ENCODE measurements at regions not wholly inside any gene's neighbourhood (a gene's known extent, or its start where the extent isn't known, plus 50 kb on each side); places are given as distances from the start of the nearest gene placed in this dataset.

DNA sequence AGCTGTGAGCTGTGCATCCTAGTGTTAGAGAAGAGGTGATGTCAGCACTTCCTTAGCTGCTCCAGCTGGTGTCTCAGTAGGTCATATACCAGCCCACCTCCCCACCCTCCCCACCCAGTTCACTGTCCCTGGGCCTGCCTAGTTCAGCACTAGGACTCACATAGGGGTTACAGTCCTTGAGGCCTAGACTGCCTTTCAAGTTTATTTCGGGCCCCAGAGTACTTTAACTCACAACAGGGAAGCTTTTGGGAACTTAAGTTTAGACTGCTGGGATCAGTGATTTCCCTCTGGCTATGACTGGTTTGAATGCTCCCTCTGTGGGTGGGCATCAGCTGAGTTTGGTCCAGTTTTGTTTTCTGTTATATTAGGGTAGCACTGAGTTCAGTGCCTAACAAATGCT, 139.2 kb upstream of the MMS22L start:
- Histone ChIP-seq H3K36me3 (no peaks in the 10 kb centered on the region), H3K9me3 (no peaks in the 10 kb centered on the region), H3K4me3 (ENCODE audit: low read depth, low read length) (no peak overlapping the region), H3K27me3 (no peaks in the 10 kb centered on the region), H3K4me1 (no peaks in the 10 kb centered on the region)
- no peak for DNase-seq
- TF ChIP-seq, protein P1, sequence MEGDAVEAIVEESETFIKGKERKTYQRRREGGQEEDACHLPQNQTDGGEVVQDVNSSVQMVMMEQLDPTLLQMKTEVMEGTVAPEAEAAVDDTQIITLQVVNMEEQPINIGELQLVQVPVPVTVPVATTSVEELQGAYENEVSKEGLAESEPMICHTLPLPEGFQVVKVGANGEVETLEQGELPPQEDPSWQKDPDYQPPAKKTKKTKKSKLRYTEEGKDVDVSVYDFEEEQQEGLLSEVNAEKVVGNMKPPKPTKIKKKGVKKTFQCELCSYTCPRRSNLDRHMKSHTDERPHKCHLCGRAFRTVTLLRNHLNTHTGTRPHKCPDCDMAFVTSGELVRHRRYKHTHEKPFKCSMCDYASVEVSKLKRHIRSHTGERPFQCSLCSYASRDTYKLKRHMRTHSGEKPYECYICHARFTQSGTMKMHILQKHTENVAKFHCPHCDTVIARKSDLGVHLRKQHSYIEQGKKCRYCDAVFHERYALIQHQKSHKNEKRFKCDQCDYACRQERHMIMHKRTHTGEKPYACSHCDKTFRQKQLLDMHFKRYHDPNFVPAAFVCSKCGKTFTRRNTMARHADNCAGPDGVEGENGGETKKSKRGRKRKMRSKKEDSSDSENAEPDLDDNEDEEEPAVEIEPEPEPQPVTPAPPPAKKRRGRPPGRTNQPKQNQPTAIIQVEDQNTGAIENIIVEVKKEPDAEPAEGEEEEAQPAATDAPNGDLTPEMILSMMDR (IDR thresholded peaks at IDR 0.05; ENCODE audit: low read depth, low read length): no peak

- Histone ChIP-seq H3K4me3 (ENCODE audit: low read depth, low read length) (no peak overlapping the region), H3K9me3 (no peaks in the 10 kb centered on the region), H3K4me1 (no peaks in the 10 kb centered on the region), H3K27me3 (no peaks in the 10 kb centered on the region), H3K36me3 (no peaks in the 10 kb centered on the region)
- TF ChIP-seq, protein P1 (IDR thresholded peaks at IDR 0.05; ENCODE audit: low read depth, low read length): no peak
- no peak for DNase-seq
These were observed 140.2 kb upstream of the MMS22L start for GRCh38 chr6:97423190-97423589.

GRCh38 chr6:97427648-97428047, 144.6 kb upstream of the MMS22L start:
- no peak for DNase-seq

GRCh38 chr6:97437087-97437486, 154.1 kb upstream of the MMS22L start:
- no peaks in the 10 kb centered on the region for H3K4me1 ChIP-seq
- no peaks in the 10 kb centered on the region for H3K9me3 ChIP-seq
- H3K36me3 ChIP-seq: no peaks in the 10 kb centered on the region
- H3K4me3 ChIP-seq (ENCODE audit: low read depth, low read length): no peak overlapping the region
- TF ChIP-seq, protein P1 (IDR thresholded peaks at IDR 0.05; ENCODE audit: low read depth, low read length): peak; percentile 93
- no peak for DNase-seq
- no peaks in the 10 kb centered on the region for H3K27me3 ChIP-seq

More at GRCh38 chr6:97427648-97428047, 144.6 kb upstream of the MMS22L start:
- H3K4me3 ChIP-seq (ENCODE audit: low read depth, low read length): no peak overlapping the region
- H3K9me3 ChIP-seq: no peaks in the 10 kb centered on the region
- TF ChIP-seq, protein P1 (IDR thresholded peaks at IDR 0.05; ENCODE audit: low read depth, low read length): no peak
- H3K4me1 ChIP-seq: no peaks in the 10 kb centered on the region
- no peaks in the 10 kb centered on the region for H3K27me3 ChIP-seq
- H3K36me3 ChIP-seq: no peaks in the 10 kb centered on the region

DNA sequence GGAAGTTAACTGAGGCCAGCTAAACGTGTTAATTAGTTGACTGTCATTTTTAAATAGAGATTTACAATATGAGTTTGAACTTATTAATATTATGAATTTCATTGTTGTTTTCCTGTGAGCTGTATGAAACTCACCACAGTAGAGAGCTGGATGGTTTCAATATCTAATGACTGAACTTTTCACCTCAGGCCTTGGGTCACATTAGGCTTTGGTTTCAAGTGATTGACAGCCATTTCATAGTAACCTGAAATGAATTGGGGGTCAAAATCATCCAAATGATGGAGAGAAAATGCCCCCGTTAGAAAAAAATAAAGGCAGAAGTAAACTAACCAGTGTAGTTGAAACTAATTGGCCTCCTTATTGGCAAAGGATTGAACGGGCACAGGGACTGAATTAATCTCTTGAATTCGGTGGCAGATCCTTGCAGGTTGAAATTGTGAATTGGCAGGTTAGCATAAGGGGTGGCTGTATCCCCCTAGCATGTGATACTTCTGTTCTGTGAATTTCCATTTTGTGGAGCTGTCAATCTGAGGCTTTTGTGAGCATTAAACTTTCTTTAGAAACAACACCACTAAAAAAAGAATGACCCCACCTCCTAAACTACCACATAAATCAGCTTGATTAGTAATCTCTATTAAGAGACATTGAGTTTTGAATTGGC, 155.1 kb upstream of the MMS22L start:
- no peaks in the 10 kb centered on the region for H3K9me3 ChIP-seq
- no peaks in the 10 kb centered on the region for H3K36me3 ChIP-seq
- TF ChIP-seq, protein P1 (IDR thresholded peaks at IDR 0.05; ENCODE audit: low read depth, low read length): no peak
- H3K4me1 ChIP-seq: no peaks in the 10 kb centered on the region
- no peak overlapping the region for H3K4me3 ChIP-seq (ENCODE audit: low read depth, low read length)
- DNase-seq: no peak
- H3K27me3 ChIP-seq: no peaks in the 10 kb centered on the region

DNA sequence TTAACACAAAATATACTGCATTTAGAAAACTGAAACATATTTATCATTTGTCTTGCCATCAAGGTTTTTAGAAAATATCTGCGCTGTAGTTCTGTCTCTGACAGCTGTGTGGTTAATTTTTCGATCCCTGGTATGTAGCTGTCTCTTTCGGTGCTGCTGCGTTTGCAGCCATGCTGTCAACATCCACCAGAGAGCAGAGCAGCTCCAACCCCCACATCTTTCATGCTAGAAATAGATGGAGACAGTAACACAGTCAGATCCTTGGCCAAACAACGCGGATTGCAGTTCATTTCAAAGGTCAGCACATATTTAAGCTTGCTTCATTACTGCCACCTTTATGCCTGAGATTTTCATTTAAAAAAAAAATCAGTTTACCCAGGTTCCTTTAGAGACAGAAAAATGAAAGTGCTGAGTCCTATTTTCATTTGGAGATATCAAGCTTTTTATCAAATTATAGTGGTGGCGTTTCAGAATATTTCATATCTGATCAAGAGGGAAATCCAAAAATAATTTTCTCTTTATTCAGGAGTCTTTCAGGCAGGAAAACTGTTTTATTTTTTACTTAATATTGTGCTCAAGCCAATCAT, 157.7 kb upstream of the MMS22L start:
- Histone ChIP-seq H3K36me3 (no peaks in the 10 kb centered on the region), H3K4me1 (no peaks in the 10 kb centered on the region), H3K27me3 (no peaks in the 10 kb centered on the region), H3K4me3 (ENCODE audit: low read depth, low read length) (no peak overlapping the region), H3K9me3 (no peaks in the 10 kb centered on the region)
- DNase-seq: peak; percentile 57
- TF ChIP-seq, protein P1 (IDR thresholded peaks at IDR 0.05; ENCODE audit: low read depth, low read length): peak; percentile 74
